GM18861 (cell line): ENCODE measurements at regions not wholly inside any gene's neighbourhood (a gene's known extent, or its start where the extent isn't known, plus 50 kb on each side); places are given as distances from the start of the nearest gene placed in this dataset.

ENCODE experiments used
- ATAC-seq: cut with Tn5 transposase; IDR thresholded peaks from one replicate; pipeline ENCODE4 v1.9.1; 2021; ENCODE audit not compliant: unreplicated experiment

DNA sequence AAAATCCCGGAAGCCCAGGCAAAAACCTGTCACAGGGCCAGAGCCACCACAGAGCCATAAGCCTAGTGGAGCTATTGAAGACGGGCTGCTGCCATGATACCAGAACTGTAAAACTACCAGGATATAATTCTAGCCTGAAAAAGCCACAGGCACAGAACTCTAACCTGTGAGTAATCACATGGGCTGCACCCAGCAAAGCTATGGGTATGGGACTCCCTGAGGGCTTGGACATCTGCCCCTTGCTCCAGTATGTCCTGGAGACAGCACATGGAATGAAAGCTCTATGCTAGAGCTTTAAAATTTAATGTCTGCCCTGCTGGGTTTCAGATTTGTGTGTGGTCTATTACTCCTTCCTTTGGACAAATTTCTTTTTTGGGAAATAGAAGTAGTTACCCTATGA is 2183.6 kb upstream of the CELF4 start:
- no peak for ATAC-seq

DNA sequence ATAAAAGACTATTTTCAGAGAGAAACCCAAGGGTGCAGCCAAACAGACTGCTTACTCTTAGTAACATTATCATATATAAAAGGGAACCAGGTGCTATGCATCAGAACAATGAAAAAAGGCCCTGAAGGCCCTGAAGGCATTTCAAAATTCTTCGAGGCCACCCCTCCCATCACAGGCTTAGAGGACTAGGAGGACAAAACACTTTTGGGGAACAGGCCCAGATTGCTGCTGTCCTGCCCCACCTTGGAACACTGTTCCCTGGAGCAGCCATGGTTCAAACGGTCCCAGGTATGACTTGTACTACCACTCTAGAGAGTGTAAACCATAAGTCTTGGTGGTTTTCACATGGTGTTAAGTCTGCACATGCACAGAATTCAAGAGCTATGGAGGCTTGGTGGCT is 2183.1 kb upstream of the CELF4 start:
- no peak for ATAC-seq

DNA sequence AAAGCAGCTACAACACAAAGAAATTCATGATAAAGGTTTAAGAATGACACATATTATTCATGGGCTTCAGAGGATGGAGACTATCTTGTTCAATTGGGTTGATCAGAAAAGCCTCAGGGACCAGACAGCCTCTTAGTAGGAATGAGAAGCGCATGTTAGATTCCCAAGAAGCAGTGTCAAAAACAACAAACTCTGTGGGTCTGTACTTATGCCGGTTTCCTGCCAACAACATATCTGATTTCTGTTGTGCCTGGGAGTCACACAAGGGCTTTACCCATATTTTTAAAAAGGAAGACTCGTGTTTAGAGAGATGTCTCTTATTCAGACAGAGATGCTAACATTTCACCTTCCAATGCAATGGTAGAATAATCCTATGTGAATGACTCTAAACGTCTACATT is 2180.6 kb upstream of the CELF4 start:
- no peak for ATAC-seq

DNA sequence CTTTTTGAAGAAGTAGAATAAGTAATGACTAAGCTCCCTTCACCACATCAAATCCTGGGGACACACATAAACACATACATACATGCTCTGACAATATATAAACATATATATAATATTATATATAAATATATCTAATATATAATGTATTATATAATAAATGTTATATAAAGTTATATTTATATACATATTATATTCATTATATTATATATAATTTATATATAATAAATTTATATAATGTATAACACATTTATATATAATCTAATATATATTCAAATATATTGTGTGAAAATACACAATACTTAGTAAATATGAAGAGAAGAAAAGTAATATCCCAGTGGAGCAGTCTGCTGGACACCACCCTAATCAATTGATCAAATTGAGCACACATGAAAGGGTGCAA is 2177.9 kb upstream of the CELF4 start:
- no peak for ATAC-seq

DNA sequence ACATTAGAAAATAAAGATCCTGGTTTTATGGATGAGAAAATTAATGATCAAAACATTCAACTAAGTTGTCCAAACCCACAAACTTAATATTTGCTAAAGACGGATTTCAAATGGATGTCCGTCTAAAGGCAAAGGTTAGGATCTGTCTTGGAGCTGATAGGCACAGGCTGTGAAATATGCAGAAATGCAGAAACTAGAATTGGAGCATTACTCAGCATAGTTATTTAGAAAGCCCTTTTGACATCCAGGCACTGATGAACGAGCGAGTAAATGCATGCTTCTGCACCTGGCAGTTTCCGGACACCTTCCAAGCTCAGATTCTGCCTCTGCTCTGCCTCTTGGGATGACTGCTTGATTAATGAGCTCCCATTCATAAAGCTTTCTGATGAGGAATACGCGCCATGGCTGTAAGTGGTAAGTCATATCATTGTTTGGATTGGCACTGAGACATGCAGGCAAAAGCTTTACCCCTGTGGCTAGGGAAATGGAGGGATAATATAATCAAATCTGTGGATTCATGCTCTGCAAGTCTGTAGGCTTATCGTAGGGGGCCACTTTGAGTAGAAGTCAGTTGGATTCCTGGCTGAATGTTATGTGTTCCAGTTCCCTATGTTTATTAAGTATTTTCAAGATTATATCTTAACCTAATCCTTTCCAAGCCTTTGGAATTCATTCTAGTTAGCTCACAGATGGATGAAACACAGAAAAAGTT is 2176.3 kb upstream of the CELF4 start:
- no peak for ATAC-seq

DNA sequence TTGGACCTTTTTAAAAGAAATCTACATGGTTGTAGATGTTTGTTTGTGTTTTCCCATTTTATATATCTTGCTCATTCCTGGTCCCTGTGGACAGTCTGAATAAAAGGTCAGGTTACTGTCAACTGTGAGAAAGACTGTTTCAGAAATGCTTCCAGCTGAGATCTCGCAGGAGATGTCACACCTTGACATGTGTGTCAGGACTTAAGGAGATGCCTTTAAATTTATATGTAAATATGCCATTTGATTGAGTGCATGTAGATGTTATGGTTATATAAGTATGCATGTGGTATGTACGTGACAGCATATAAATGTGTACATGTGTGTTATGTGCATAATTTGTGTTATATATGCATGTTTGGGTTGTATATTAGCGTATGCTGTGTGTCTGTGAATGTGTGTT is 2172.3 kb upstream of the CELF4 start:
- no peak for ATAC-seq

DNA sequence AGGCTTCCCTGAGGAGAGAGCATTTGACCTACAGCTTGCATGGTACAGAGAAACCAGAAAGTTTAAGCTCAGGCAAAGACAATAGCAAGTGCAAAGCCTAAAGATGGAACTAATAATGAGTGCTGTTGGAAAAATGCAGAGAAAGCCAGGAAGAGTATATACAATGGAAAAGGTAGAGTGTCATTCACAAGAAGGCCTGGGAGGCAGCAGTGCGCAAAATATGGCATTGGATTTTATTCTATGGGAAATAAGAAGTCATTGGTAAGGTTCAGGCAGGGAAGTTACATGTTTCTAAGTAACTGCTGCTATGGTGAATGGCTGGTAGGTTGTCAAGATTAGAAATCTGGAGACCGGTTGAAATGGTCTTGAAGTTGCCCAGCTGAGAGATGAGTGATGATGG is 2167.3 kb upstream of the CELF4 start:
- ATAC-seq, result no peak

DNA sequence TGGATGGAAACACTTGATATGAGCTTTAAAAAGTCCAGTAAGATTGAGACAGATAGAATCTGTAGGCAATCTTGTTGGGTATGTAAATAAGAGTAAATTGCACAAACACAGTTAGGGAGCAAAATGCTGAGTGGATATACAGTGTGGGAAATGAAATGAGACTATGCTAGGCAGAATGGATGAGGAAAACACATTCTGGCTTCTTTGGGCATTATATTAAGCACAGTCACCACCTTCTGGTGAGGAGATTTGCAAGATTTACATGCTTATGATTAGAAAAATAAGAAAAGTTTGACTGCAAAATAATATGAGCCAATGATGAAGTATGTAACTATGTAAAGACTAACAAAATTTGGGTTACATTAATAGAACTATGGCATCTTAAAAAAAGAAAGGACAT is 2165.0 kb upstream of the CELF4 start:
- ATAC-seq, result no peak

DNA sequence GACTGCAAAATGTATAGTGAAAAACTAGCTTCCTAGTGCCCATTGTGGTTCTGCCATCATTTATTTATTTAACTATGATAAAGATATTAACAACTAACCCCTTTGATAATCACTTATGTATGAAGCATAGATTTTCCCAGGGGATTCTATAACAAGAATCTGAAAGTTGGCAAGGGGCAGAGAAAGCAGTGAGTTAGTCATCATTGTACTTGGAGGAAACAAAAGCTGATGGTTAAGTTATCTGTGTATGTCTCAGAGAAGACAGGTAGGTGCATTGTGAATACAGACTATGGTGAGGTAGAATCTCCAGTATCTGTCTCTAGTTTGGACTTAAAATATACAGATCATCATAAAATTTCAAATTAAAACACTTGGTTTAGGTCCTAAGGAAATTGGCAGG is 2159.1 kb upstream of the CELF4 start:
- ATAC-seq, result no peak

DNA sequence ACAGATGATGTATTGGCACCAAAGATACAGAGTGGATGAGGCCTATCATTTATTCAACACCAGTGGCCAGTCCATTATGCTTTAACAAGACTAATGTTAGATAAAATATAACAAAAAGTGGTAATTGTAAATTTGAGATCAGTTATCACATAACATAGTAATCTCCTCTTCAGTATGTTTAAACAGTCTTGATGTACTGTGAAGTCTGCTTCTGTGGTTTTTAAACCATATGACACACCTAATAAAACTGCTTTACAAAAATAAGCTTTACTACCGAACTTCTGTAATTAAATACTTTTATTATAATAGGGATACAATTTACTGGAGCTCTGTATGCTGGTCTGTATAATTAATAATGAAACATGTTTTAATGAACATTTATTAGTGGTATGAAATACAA is 2156.1 kb upstream of the CELF4 start:
- ATAC-seq, result no peak

DNA sequence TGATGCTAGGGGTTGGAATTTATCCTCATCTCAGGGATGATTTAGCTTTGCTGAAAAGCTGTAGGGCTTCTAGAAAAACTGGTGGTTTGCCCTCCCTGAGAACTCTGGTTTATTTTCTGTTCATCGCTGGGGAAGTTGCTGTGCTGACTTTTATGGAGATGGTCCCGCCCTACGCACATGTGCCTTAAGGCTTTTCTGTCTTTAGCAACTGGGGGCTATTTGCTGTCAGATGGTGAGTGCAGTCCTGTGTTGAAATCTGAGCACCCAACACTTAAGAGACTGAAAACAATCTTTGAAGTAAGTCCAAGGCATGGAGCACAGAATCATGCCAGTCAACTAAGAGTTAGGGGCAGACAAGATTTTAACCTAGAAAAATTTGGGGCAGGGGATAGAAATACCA is 2148.4 kb upstream of the CELF4 start:
- no peak for ATAC-seq

DNA sequence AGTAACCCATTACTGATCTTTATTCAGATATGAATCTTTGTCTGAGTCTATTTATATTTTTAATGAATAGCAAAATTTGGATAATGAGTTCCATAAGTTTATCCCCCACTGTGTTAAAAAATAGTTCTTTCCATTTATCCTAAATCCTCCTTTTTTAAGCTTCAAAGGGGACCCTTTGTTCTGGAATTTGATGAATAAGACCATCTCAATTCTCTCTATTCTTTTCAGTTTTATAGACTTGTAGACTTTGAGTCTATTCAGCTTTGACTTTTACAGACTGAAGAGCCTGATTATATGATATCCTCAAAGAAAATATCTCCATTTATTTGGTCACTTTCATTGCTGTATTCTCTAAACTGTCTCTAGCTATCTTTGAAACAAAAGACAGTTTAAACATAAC is 2146.1 kb upstream of the CELF4 start:
- ATAC-seq, result no peak

DNA sequence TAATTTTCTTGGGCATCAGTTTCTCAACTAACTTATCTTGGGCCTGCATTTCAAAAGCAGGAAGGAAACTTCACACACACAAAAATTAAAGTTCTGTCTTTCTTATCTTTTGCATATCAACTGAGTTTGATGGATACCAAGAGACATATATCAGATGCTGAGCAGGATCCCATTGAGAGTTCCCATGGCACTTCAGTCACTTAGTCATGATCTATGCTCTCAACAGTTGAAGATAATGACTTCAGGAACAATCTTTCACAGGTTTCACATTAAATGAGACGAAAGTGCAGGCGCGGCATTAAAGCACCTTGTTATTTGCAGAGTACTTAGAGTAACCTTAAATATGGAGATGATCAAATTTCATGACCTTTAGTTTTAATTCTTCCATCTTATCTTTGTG is 2139.8 kb upstream of the CELF4 start:
- no peak for ATAC-seq

DNA sequence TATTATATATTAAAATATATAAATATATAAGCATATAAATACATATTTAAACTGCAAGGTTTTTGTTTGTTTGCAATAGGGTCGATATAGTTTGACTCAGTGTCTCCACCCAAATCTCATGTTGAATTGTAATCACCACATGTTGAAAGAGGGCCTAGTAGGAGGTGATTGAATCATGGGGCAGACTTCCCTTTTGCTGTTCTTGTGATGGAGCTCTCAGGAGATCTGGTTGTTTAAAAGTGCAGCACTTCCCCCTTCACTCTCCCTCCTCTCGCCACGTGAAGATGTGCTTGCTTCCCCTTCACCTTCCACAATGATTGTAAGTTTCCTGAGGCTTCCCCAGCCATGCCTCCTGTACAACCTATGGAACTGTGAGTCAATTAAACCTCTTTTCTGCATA is 2137.3 kb upstream of the CELF4 start:
- no peak for ATAC-seq

DNA sequence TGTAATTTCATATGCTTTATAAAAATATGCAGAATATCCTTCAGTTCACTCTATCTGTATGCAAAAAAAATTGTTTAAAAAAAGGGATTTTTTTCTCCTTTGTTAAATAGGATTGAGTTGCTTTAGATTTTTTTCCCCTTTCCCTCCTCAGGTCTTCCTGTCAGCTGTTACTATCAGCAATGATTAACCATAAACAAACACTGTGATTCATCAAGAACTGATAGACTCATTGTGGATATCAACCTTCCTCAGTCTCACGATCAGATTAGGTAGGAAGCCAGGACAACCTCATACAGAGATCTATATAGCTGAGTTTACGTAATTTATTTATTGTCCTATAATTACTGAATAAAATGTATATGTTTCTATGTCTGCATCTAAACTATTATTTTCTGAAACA is 2136.2 kb upstream of the CELF4 start:
- ATAC-seq, result no peak

DNA sequence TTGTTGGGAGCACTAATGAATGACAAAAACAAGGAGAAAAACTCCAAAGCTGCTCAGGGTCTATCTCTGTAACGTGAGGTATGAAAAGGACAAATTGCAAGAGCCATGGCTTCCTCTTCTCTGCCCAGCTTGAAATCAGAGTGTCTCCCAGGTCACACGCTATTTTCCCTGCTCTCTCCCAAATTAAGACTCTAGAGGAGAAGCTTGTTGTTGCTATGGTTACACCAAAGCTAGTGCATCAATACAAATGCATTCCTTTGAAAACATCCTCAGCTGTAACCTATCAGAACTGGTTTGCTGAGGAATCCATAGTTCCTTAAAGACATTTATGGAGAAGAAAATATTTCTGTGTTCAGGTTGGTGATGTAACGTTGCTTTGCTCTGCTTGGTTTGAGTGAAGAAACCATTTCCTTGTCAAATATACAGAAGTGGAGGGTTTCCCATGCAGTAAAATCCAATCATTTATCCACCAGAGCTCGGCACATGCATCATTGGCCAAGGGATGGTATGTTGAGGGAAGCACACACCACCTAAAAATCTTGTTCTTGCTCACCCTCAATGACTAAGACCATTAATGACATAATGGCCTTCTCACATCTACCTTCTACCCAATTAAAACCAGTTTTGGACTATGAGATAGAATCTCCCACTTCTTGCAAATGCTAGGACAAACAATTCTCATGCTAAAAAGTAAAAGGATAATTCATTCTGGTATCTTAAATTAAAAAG is 2135.6 kb upstream of the CELF4 start:
- no peak for ATAC-seq

DNA sequence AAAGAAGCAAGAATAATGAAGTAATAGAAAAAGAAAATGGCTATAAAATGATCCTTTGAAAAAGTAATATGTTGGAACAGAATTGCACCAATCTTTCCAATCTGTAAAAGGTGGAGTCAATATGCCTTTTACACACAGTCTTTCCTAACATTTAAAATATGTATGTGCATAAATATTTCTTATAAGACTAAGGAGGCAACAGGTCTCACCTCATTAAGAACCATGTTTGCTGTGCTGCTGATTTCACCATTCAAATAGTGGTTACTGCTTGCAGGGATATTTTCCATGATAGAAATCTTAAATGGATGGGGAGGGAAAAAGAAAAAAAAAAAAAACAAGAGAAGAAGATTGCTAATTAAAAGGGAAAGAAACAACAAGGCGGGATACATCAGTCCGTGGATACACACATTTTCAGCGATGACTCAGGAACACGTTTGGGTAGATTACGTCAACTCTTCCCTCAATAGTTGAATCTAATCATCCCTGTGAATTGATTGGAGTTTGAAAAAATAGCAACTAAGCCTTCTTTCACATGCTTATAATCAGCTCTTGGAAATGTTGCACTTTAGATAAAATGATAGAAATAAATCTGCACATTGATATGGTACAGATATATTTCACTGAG is 2133.9 kb upstream of the CELF4 start:
- no peak for ATAC-seq

DNA sequence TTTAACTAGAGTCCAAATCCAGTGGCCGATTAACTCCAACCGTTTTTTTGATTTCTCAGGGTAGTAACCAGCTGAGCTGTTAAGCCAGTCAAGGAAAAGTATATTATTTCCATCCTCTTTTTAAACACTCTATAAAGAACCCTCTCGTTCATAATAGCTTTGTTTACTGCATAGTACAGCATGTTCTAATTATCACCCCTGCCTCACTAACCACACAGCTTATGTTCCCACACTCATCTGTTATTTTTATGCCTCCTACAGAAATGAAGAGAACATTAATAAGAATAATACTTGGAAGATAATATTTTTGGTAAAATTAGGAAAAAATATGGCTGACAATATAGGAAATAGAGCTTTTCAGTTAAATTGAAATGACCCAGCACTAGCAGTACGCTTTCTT is 2132.8 kb upstream of the CELF4 start:
- no peak for ATAC-seq

DNA sequence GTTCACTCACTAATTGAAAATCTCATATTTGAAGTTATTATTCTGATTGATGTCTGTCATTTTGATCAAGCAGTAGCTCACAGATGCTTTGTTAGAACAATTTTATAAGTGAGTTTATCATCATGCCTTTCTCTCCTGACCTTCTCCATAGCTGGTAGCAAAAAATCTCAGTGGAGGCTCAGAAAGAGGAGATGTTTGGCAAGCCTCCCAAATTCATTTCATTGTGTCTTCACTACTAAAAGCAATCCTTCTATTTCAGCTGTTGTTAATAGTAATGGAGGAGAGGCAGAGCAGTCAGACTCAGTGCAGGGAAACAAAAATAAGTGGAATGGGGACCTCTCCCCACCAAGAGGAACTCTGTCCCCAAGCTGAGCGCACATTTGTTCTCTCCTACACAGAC is 2127.8 kb upstream of the CELF4 start:
- ATAC-seq, result no peak

DNA sequence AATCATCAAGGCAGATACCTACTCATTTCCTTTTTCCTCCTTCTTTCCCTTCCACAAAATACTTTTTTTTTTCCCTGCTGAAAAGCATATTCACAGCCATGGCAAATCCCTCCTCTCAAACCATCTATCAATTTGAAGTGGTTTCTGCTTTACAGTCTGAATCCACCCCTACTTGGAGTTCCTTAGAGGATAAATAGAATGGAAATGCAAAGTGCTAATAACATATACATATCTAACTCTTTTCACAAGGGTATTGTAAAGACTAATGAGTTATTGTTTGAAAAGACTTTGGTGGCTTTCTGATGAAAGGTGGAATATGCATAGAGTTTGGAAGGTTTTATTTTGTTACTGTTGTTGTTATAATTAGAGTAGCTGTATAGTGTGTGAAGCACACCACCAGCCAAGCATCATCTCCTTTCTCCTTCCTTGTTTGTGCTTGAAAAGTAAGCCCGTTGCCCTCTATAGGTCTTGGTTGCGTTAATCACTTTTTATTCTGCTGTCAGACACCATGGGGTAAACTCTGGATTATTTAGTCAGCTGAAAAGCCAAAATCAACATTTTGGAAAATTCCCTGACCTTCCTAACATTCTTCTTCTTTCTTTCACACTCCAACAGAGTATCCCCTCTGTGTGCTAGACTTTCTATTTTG is 2126.9 kb upstream of the CELF4 start:
- ATAC-seq, result no peak

DNA sequence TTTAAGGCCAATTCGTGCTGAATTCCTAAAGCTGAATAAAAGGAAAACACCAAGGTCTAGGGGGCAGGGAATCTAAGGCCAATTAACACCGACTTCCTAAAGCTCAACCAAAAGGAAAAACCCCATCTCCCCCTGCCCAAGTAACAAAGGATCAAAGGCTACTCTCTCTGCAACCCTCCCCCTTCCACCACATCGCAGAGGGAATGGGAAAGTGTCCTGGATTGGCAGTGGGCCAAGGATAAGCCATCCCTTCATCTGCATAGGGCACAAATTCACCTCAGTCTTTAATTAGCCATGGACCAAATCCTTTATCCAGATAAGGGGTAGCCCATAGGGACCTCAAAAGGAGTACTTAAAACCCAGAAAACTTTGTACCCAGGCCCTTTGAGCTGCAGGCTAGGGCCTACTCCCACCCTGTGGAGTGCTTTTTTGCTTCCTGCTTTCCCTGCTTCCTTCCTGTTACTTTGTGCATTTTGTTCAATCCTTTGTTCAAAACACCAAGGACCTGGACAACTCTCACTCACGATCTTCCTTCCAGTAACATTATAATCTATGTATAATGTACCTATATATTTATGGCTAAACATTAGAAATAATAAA is 2119.8 kb upstream of the CELF4 start:
- ATAC-seq, result no peak

DNA sequence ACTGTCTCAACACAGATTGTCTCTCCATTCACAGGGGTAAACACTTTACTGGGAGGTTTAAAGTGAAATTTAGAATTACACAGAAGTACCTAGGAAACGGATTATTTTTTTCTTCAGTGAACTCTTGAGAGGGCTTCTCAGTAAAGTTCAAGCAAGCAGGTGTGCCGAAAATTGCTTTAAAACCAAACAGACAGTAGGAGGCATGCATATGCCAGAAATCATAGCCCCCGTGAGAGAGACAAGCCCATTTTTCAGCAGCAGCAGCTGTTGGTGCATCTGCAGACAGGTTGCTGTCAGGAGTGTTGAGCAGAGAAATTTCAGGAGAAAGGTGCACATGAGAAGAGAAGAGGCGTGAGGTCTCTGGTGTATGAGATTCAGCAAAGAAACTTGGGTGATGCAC is 2115.5 kb upstream of the CELF4 start:
- ATAC-seq, result no peak
